ENCODE measurements at regions not wholly inside any gene's neighbourhood (a gene's known extent, or its start where the extent isn't known, plus 50 kb on each side); places are given as distances from the start of the nearest gene placed in this dataset.
"Not testable (repeated sequence)": the region's sequence is repeated elsewhere in the genome, so short reads cannot be mapped to it uniquely, and the experiment has no call there.

- not testable (repeated sequence) for H3K27me3 ChIP-seq (ENCODE audit: insufficient read depth, low read length, poor library complexity); H3K9me3 ChIP-seq (ENCODE audit: insufficient read depth, low read length, severe bottlenecking); H3K4me3 ChIP-seq (ENCODE audit: low read depth in 1 of 2, low read length in 2 of 2); H3K4me2 ChIP-seq (ENCODE audit: insufficient read depth, low read length); ATAC-seq (ENCODE audit: insufficient read depth, low read depth); H3K9ac ChIP-seq (ENCODE audit: low read depth, low read length); H2AFZ ChIP-seq (ENCODE audit: low read depth, low read length); H4K20me1 ChIP-seq (ENCODE audit: insufficient read depth, low read length); H3K4me1 ChIP-seq (ENCODE audit: insufficient read depth, low read length); H3K27ac ChIP-seq (ENCODE audit: low read length); DNase-seq; H3K36me3 ChIP-seq (ENCODE audit: insufficient read depth, low read length); H3K79me2 ChIP-seq (ENCODE audit: insufficient read depth, low read length)
Measured at GRCh38 chr5:44756097-44756496, 52.6 kb upstream of the MRPS30 start.

- ATAC-seq (ENCODE audit: insufficient read depth, low read depth): no peak
- H4K20me1 ChIP-seq (ENCODE audit: insufficient read depth, low read length): no peaks in the 10 kb centered on the region
- no peaks in the 10 kb centered on the region for H3K79me2 ChIP-seq (ENCODE audit: insufficient read depth, low read length)
Measured at GRCh38 chr5:44747396-44747795, 61.4 kb upstream of the MRPS30 start.

GRCh38 chr5:44740660-44741059 lies 68.1 kb upstream of the MRPS30 start:
- Histone ChIP-seq H3K9ac (ENCODE audit: low read depth, low read length) (no peak overlapping the region), H2AFZ (ENCODE audit: low read depth, low read length) (no peak overlapping the region), H3K4me1 (ENCODE audit: insufficient read depth, low read length) (no peaks in the 10 kb centered on the region), H3K27ac (ENCODE audit: low read length) (no peak overlapping the region), H4K20me1 (ENCODE audit: insufficient read depth, low read length) (no peaks in the 10 kb centered on the region), H3K79me2 (ENCODE audit: insufficient read depth, low read length) (no peaks in the 10 kb centered on the region), H3K9me3 (ENCODE audit: insufficient read depth, low read length, severe bottlenecking) (no peaks in the 10 kb centered on the region), H3K4me3 (ENCODE audit: low read depth in 1 of 2, low read length in 2 of 2) (no peak overlapping the region), H3K36me3 (ENCODE audit: insufficient read depth, low read length) (no peaks in the 10 kb centered on the region), H3K27me3 (ENCODE audit: insufficient read depth, low read length, poor library complexity) (no peaks in the 10 kb centered on the region), H3K4me2 (ENCODE audit: insufficient read depth, low read length) (no peak overlapping the region)
- no peak for TF ChIP-seq CTCF (IDR thresholded peaks at IDR 0.05; ENCODE audit: borderline replicate concordance, extremely low read depth, low read length, poor library complexity, severe bottlenecking)
- no peak for TF ChIP-seq EZH2 (IDR thresholded peaks at IDR 0.05; ENCODE audit: borderline replicate concordance, low read depth, low read length, severe bottlenecking)
- DNase-seq (no peak), ATAC-seq (ENCODE audit: insufficient read depth, low read depth) (no peak)

More at GRCh38 chr5:44747396-44747795, 61.4 kb upstream of the MRPS30 start:
- Histone ChIP-seq H3K27me3 (ENCODE audit: insufficient read depth, low read length, poor library complexity) (no peaks in the 10 kb centered on the region), H3K4me2 (ENCODE audit: insufficient read depth, low read length) (no peak overlapping the region), H2AFZ (ENCODE audit: low read depth, low read length) (no peak overlapping the region), H3K36me3 (ENCODE audit: insufficient read depth, low read length) (no peaks in the 10 kb centered on the region), H3K9ac (ENCODE audit: low read depth, low read length) (no peak overlapping the region), H3K4me3 (ENCODE audit: low read depth in 1 of 2, low read length in 2 of 2) (no peak overlapping the region), H3K4me1 (ENCODE audit: insufficient read depth, low read length) (no peaks in the 10 kb centered on the region), H3K9me3 (ENCODE audit: insufficient read depth, low read length, severe bottlenecking) (no peaks in the 10 kb centered on the region), H3K27ac (ENCODE audit: low read length) (no peak overlapping the region)
- TF ChIP-seq CTCF (IDR thresholded peaks at IDR 0.05; ENCODE audit: borderline replicate concordance, extremely low read depth, low read length, poor library complexity, severe bottlenecking): no peak
- TF ChIP-seq EZH2 (IDR thresholded peaks at IDR 0.05; ENCODE audit: borderline replicate concordance, low read depth, low read length, severe bottlenecking): no peak
- no peak for DNase-seq

- ATAC-seq (ENCODE audit: insufficient read depth, low read depth): no peak
- no peaks in the 10 kb centered on the region for H3K9me3 ChIP-seq (ENCODE audit: insufficient read depth, low read length, severe bottlenecking)
- H3K36me3 ChIP-seq (ENCODE audit: insufficient read depth, low read length): no peaks in the 10 kb centered on the region
- TF ChIP-seq EZH2 (IDR thresholded peaks at IDR 0.05; ENCODE audit: borderline replicate concordance, low read depth, low read length, severe bottlenecking) (no peak), CTCF (IDR thresholded peaks at IDR 0.05; ENCODE audit: borderline replicate concordance, extremely low read depth, low read length, poor library complexity, severe bottlenecking) (no peak)
- no peak overlapping the region for H3K27ac ChIP-seq (ENCODE audit: low read length)
- no peaks in the 10 kb centered on the region for H3K27me3 ChIP-seq (ENCODE audit: insufficient read depth, low read length, poor library complexity)
- H3K9ac ChIP-seq (ENCODE audit: low read depth, low read length): no peak overlapping the region
- H2AFZ ChIP-seq (ENCODE audit: low read depth, low read length): no peak overlapping the region
- H4K20me1 ChIP-seq (ENCODE audit: insufficient read depth, low read length): no peaks in the 10 kb centered on the region
- H3K79me2 ChIP-seq (ENCODE audit: insufficient read depth, low read length): no peaks in the 10 kb centered on the region
- DNase-seq: no peak
- no peak overlapping the region for H3K4me3 ChIP-seq (ENCODE audit: low read depth in 1 of 2, low read length in 2 of 2)
- no peak overlapping the region for H3K4me2 ChIP-seq (ENCODE audit: insufficient read depth, low read length)
- no peaks in the 10 kb centered on the region for H3K4me1 ChIP-seq (ENCODE audit: insufficient read depth, low read length)
Measured at GRCh38 chr5:44729536-44729935, 79.2 kb upstream of the MRPS30 start.
